Erythroblast (primary cell): ENCODE measurements at regions not wholly inside any gene's neighbourhood (a gene's known extent, or its start where the extent isn't known, plus 50 kb on each side); places are given as distances from the start of the nearest gene placed in this dataset.

Experiments
- GATA1 ChIP-seq: IDR thresholded peaks from 2 replicates; pipeline ENCODE4 v1.6.1; 2011; ENCODE audit warnings: low read depth, mild to moderate bottlenecking, control low read depth, low read length, moderate library complexity
- POLR2A ChIP-seq: IDR thresholded peaks from 2 replicates; pipeline ENCODE4 v1.6.1; 2011; ENCODE audit warnings: mild to moderate bottlenecking, low read length

- TF ChIP-seq POLR2A (no peak), GATA1 (no peak)
These were observed 234.8 kb upstream of the PIK3C3 start for GRCh38 chr18:41720226-41720625.
